Karpas-422 (cell line): ENCODE measurements at regions not wholly inside any gene's neighbourhood (a gene's known extent, or its start where the extent isn't known, plus 50 kb on each side); places are given as distances from the start of the nearest gene placed in this dataset.

ENCODE experiments used
- DNase-seq: peaks from one replicate; pipeline ENCODE4 v3.0.0-alpha.2; 2015
- H2AFZ ChIP-seq: fragments of 200-600 bp; sonication (generic); 2 replicates; pipeline ENCODE4 v1.6.1; 2014; ENCODE audit warnings: antibody characterized with exemption, low read length, mixed read lengths
- H3K27ac ChIP-seq: fragments of 200-600 bp; sonication (generic); 2 replicates; pipeline ENCODE4 v1.5.1; 2014; ENCODE audit warnings: mild to moderate bottlenecking, low read length, moderate library complexity
- H3K27me3 ChIP-seq: fragments of 200-600 bp; sonication (generic); 2 replicates; pipeline ENCODE4 v1.6.1; 2014; ENCODE audit warnings: low read length, mixed read lengths
- H3K36me3 ChIP-seq: fragments of 200-600 bp; sonication (generic); 2 replicates; pipeline ENCODE4 v1.6.1; 2014; ENCODE audit warnings: low read length, mixed read lengths; ENCODE audit not compliant: insufficient read depth
- H3K4me1 ChIP-seq: fragments of 200-600 bp; sonication (generic); 2 replicates; pipeline ENCODE4 v1.6.1; 2014; ENCODE audit warnings: mild to moderate bottlenecking, low read length, mixed read lengths
- H3K4me2 ChIP-seq: fragments of 200-600 bp; sonication (generic); 2 replicates; pipeline ENCODE4 v1.6.1; 2014; ENCODE audit warnings: low read length, low read depth, mild to moderate bottlenecking; ENCODE audit not compliant: poor library complexity, severe bottlenecking
- H3K4me3 ChIP-seq: fragments of 200-600 bp; sonication (generic); 2 replicates; pipeline ENCODE4 v1.5.1; 2014; ENCODE audit warnings: mild to moderate bottlenecking, antibody characterized with exemption, low read length, mixed read lengths
- H3K79me2 ChIP-seq: fragments of 200-600 bp; sonication (generic); 2 replicates; pipeline ENCODE4 v1.6.1; 2014; ENCODE audit warnings: mild to moderate bottlenecking, low read length, mixed read lengths
- H3K9ac ChIP-seq: fragments of 200-600 bp; sonication (generic); 2 replicates; pipeline ENCODE4 v1.6.0; 2014; ENCODE audit warnings: low read length
- H3K9me2 ChIP-seq: fragments of 200-600 bp; sonication (generic), shearing (Covaris generic); replicated peaks from 2 replicates; pipeline ENCODE4 v1.6.0; 2014; ENCODE audit warnings: mild to moderate bottlenecking, low read length, moderate library complexity; ENCODE audit not compliant: insufficient read depth
- H3K9me3 ChIP-seq: fragments of 300-700, 200-600 bp; sonication (generic); 2 replicates; pipeline ENCODE4 v1.6.1; 2014; ENCODE audit warnings: low read length, mixed read lengths
- H4K20me1 ChIP-seq: fragments of 200-600 bp; sonication (generic); 2 replicates; pipeline ENCODE4 v1.6.1; 2014; ENCODE audit warnings: mild to moderate bottlenecking, antibody characterized with exemption, low read length, low read depth; ENCODE audit not compliant: insufficient read depth

DNA sequence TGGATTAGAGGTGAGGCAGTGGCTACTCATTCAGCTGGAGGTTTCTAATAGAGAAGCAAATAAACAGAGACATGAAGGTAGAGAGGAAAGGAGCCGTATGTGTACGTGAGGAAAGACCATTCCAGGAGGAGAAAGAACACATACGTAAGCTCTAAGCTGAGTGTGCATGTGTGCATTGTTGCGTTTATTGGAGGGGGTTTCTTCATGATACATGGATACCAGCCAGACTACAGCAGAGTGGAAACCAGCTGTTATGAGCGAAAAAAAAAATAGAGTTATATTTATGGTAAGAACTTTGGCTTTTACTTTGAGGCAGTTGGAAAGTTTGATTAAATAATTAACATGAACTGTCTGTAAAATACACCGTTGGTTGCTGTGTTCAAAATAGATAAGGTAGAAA lies 173.4 kb upstream of the RGS18 start:
- Histone ChIP-seq H3K4me2 (no peak overlapping the region), H4K20me1 (no peaks in the 10 kb centered on the region), H3K4me3 (no peak overlapping the region), H3K9me3 (peaks cover 15% of the 10 kb centered on the region), H3K36me3 (no peaks in the 10 kb centered on the region), H3K9me2 (no peaks in the 10 kb centered on the region), H3K27ac (no peak overlapping the region), H3K9ac (no peak overlapping the region), H3K27me3 (no peaks in the 10 kb centered on the region), H3K79me2 (no peaks in the 10 kb centered on the region), H2AFZ (no peak overlapping the region), H3K4me1 (no peaks in the 10 kb centered on the region)
- no peak for DNase-seq

DNA sequence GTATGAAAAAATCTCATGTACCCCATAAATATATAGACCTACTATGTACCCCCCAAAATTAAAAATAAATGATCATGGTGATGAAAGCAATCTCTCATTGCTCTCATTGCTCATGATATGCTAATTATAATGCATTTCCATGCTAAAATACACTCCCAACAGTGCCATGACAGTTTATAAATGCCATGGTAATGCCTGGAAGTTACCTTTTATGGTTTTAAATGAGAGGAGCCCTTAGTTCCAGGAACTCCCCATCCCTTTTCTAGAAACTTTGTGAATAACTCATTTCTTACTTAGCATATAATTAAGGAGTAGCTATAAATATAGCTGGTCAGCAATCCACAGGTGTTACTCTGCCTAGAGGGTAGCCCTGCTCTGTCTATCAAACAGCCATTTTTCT lies 166.1 kb upstream of the RGS18 start:
- Histone ChIP-seq H3K4me3 (no peak overlapping the region), H2AFZ (no peak overlapping the region), H3K4me1 (no peaks in the 10 kb centered on the region), H3K9me3 (no peaks in the 10 kb centered on the region), H3K79me2 (no peaks in the 10 kb centered on the region), H3K27me3 (no peaks in the 10 kb centered on the region), H3K9ac (no peak overlapping the region), H3K36me3 (no peaks in the 10 kb centered on the region), H3K4me2 (no peak overlapping the region), H3K27ac (no peak overlapping the region), H3K9me2 (no peaks in the 10 kb centered on the region), H4K20me1 (no peaks in the 10 kb centered on the region)
- DNase-seq = no peak

DNA sequence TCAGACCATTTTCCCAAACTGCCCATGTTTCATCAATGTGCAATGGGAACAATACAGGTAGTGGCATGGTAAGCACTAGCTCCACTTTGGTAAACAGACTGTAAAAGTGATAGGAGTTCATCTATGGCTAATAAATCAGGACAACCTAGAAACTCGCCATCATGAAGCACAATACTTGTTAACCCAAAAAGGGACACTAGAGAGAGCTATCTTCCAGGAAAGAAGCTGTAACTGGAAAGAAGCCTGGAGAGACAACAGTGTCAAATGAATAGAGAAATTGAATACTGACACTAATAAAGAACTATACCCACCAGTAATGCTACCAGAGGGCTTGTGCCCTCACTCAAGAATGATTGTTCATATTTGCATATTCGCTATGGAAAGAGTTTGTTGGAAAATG lies 164.7 kb upstream of the RGS18 start:
- no peak overlapping the region for H2AFZ ChIP-seq
- peak; percentile 70 for DNase-seq
- no peaks in the 10 kb centered on the region for H3K36me3 ChIP-seq

DNA sequence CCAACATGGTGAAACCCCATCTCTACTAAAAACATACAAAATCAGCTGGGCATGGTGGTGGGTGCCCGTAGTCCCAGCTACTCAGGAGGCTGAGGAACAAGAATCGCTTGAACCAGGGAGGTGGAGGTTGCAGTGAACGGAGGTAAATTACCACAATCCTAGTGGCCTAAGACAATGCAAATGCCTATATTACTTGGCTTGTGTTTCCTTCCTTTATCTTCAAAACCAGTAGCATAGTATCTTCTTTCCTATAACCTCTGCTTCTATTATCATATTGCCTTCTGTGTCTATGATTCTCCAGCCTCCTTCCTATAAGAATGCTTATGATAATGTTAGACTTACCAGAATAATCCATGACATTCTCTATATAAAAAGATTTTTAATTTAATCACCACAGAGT lies 156.2 kb upstream of the RGS18 start:
- H2AFZ ChIP-seq = no peak overlapping the region
- H3K9ac ChIP-seq = no peak overlapping the region
- no peaks in the 10 kb centered on the region for H3K79me2 ChIP-seq
- no peaks in the 10 kb centered on the region for H3K4me1 ChIP-seq
- H3K9me3 ChIP-seq = no peaks in the 10 kb centered on the region
- H3K27me3 ChIP-seq = no peaks in the 10 kb centered on the region
- no peaks in the 10 kb centered on the region for H4K20me1 ChIP-seq
- no peak overlapping the region for H3K4me2 ChIP-seq
- H3K27ac ChIP-seq = no peak overlapping the region
- H3K9me2 ChIP-seq = no peaks in the 10 kb centered on the region
- H3K36me3 ChIP-seq = no peaks in the 10 kb centered on the region
- no peak for DNase-seq
- no peak overlapping the region for H3K4me3 ChIP-seq

More for the DNA sequence above, 164.7 kb upstream of the RGS18 start:
- Histone ChIP-seq H3K4me2 (no peak overlapping the region), H3K4me3 (no peak overlapping the region), H3K9me2 (no peaks in the 10 kb centered on the region), H3K9me3 (no peaks in the 10 kb centered on the region), H3K79me2 (no peaks in the 10 kb centered on the region), H3K27me3 (no peaks in the 10 kb centered on the region), H4K20me1 (no peaks in the 10 kb centered on the region), H3K27ac (no peak overlapping the region), H3K4me1 (no peaks in the 10 kb centered on the region), H3K9ac (no peak overlapping the region)

DNA sequence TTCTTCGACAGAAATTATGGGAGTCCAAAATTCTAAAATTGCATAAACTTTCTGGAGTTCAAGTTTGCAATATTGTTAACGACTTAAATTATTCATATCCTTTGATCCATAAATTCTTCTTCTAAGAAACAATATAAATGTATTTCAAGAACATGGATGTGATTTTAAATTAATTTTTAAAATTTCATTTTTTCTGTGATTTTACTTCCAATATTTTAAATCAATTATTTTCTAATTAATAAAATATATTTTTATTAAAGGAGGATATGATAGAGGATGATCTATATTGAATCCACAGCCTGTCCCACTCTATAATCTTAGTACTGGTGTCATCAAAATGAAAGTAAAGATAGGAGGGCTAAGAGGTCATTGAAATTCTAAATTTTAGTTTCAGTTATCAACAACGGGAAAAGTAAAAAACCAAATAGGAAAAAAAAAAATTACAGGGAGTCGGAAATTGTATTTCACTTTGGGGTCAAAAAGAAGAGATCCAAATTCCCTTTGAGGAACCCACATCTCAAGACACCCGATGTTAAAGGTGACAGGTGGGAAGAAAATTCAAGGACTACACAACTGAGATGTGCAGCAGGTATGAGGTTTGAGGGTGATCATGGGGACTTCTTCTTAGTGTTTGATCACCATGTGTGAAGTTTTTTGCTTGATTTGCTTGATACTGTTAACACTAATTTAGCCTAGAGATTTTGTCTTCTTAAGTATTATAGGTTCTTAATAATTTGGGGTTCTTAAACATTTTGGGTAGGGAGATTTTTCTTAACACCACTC lies 154.8 kb upstream of the RGS18 start:
- Histone ChIP-seq H4K20me1 (no peaks in the 10 kb centered on the region), H3K4me1 (no peaks in the 10 kb centered on the region), H3K9me3 (no peaks in the 10 kb centered on the region), H2AFZ (no peak overlapping the region), H3K9ac (no peak overlapping the region), H3K9me2 (no peaks in the 10 kb centered on the region), H3K27ac (no peak overlapping the region), H3K4me3 (no peak overlapping the region), H3K27me3 (no peaks in the 10 kb centered on the region), H3K36me3 (no peaks in the 10 kb centered on the region), H3K79me2 (no peaks in the 10 kb centered on the region), H3K4me2 (no peak overlapping the region)
- DNase-seq = peak; percentile 40

DNA sequence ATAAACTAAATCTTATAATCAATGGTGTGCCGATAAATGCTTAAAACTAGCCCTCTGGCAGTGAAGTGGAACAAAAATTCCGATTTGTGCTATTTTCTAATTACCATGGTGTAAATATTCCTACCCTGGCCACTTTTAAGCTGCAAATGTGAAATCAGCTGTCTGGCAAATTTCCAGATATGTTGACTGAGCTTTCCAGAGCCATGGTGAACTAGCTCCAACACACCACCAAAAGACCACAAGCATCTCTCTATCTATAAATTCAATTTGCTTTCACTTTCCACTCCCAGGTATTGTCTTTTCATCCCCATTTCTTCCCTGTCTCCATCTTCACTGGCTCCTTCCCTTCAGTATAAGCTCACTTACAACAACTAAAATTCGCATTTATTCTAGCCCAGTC lies 152.3 kb upstream of the RGS18 start:
- Histone ChIP-seq H4K20me1 (no peaks in the 10 kb centered on the region), H3K4me1 (no peaks in the 10 kb centered on the region), H3K27ac (no peak overlapping the region), H2AFZ (no peak overlapping the region), H3K36me3 (no peaks in the 10 kb centered on the region), H3K4me2 (no peak overlapping the region), H3K27me3 (no peaks in the 10 kb centered on the region), H3K9me3 (no peaks in the 10 kb centered on the region), H3K9me2 (no peaks in the 10 kb centered on the region), H3K9ac (no peak overlapping the region), H3K79me2 (no peaks in the 10 kb centered on the region), H3K4me3 (no peak overlapping the region)
- no peak for DNase-seq

DNA sequence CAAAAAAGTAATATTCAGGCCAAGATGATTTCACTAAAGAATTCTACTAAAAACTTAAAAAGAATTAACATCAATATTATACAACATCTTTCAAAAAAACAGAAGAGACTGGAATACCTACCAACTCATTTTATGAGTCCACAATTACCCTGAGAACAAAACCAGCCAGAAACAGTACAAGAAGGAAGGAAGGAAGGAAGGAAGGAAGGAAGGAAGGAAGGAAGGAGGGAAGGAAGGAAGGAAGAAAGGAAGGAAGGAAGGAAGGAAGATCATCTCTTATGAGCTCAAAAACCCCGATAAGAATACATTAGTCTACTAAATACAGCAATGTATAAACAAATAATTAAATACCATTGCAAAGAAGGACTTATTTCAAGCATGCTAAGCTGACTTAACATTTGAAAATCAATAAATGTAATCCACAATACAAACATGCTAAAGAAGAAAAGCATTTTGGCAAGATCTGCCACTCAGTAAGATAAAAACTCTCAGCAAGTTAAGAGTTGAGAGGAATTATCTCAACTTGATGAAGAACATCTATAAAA lies 149.9 kb upstream of the RGS18 start:
- no peaks in the 10 kb centered on the region for H3K4me1 ChIP-seq
- DNase-seq = no peak
- no peak overlapping the region for H3K9ac ChIP-seq
- H4K20me1 ChIP-seq = no peaks in the 10 kb centered on the region
- H3K36me3 ChIP-seq = no peaks in the 10 kb centered on the region
- H2AFZ ChIP-seq = no peak overlapping the region
- H3K9me2 ChIP-seq = no peaks in the 10 kb centered on the region
- no peak overlapping the region for H3K27ac ChIP-seq
- H3K27me3 ChIP-seq = no peaks in the 10 kb centered on the region
- H3K79me2 ChIP-seq = no peaks in the 10 kb centered on the region
- no peak overlapping the region for H3K4me2 ChIP-seq
- no peaks in the 10 kb centered on the region for H3K9me3 ChIP-seq
- no peak overlapping the region for H3K4me3 ChIP-seq

DNA sequence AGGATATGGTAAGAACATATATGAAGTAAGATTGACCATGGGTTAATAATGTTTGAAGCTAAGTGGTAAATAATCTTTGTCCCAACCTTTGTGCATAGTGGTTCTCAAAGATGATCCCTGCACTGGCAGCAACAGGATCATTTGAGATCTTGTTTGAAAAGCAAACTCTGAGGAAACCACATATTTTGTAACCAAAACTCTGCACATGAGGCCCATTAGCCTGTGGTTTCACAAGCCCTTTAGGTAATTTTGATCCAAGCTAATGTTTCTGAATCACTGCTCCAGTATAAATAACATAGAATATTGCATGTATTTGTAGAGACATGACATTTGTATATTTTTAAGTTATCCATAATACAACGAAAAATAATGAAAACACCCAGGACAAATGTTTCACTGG lies 147.9 kb upstream of the RGS18 start:
- H2AFZ ChIP-seq = no peak overlapping the region
- no peaks in the 10 kb centered on the region for H3K9me2 ChIP-seq
- H3K9me3 ChIP-seq = no peaks in the 10 kb centered on the region
- no peaks in the 10 kb centered on the region for H4K20me1 ChIP-seq
- no peak overlapping the region for H3K4me2 ChIP-seq
- DNase-seq = no peak
- H3K79me2 ChIP-seq = no peaks in the 10 kb centered on the region
- H3K27me3 ChIP-seq = no peaks in the 10 kb centered on the region
- H3K27ac ChIP-seq = no peak overlapping the region
- no peaks in the 10 kb centered on the region for H3K4me1 ChIP-seq
- H3K4me3 ChIP-seq = no peak overlapping the region
- no peak overlapping the region for H3K9ac ChIP-seq
- H3K36me3 ChIP-seq = no peaks in the 10 kb centered on the region
